Central memory CD8-positive, alpha-beta T cell (primary cell): ENCODE measurements at regions not wholly inside any gene's neighbourhood (a gene's known extent, or its start where the extent isn't known, plus 50 kb on each side); places are given as distances from the start of the nearest gene placed in this dataset.

Experiments used
- ATAC-seq: fragments of 150-1000 bp; cut with Tn5 transposase; replicated peaks from 2 replicates; pipeline ENCODE4 v1.10.0; 2022; ENCODE audit warnings: mild to moderate bottlenecking, moderate FRiP score, moderate number of reproducible peaks; ENCODE audit not compliant: poor library complexity, severe bottlenecking; ENCODE audit errors: extremely low read depth
- DNase-seq, 2 donors: peaks; one replicate each; pipeline ENCODE4 v3.0.0; 2021; ENCODE audit warnings: low spot score in 2 of 2
- H3K27ac Mint-ChIP-seq: one replicate; pipeline ENCODE4 v1.8.0; 2022; ENCODE audit warnings: low read depth, mild to moderate bottlenecking, moderate library complexity, mixed read lengths
- H3K27me3 Mint-ChIP-seq: one replicate; pipeline ENCODE4 v1.8.0; 2022; ENCODE audit warnings: mixed read lengths
- H3K36me3 Mint-ChIP-seq: one replicate; pipeline ENCODE4 v1.8.0; 2022; ENCODE audit warnings: mild to moderate bottlenecking, moderate library complexity, mixed read lengths; ENCODE audit not compliant: insufficient read depth
- H3K4me1 Mint-ChIP-seq: one replicate; pipeline ENCODE4 v1.8.0; 2022; ENCODE audit warnings: mixed read lengths
- H3K4me3 Mint-ChIP-seq: one replicate; pipeline ENCODE4 v1.8.0; 2022; ENCODE audit warnings: mild to moderate bottlenecking, moderate library complexity, mixed read lengths
- H3K9me3 Mint-ChIP-seq: one replicate; pipeline ENCODE4 v1.8.0; 2022; ENCODE audit warnings: mixed read lengths

DNA sequence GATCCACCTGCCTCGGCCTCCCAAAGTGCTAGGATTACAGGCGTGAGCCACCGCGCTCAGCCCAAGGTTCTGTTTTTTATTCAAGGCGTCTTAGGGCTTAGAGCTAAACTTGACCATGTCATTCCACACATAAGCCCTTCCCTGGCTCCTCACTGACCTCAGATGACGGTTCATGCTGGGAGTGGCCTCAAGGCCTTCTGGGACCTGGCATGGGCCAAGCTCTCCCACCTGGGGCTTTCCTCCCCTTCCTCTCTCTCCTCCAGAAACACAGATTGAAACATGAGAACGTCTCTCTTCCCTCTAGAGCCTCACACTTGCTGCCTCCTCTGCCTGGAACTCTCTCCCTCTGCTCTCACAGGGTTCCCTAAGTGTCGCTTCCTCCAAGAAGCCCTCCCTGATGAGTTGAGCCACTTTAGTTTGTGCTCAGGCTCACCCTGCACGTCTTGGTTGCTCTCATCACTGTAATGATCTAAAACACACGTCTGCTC, 155.6 kb upstream of the IER5L start:
- H3K9me3 Mint-ChIP-seq, result peaks cover 9% of the 10 kb centered on the region
- no peaks in the 10 kb centered on the region for H3K4me1 Mint-ChIP-seq
- ATAC-seq (no peak), DNase-seq (no peak)
- H3K4me3 Mint-ChIP-seq, result no peak overlapping the region
- H3K27me3 Mint-ChIP-seq, result no peaks in the 10 kb centered on the region
- H3K27ac Mint-ChIP-seq, result peak overlapping the region; percentile 8
- H3K36me3 Mint-ChIP-seq, result peaks cover 2% of the 10 kb centered on the region

DNA sequence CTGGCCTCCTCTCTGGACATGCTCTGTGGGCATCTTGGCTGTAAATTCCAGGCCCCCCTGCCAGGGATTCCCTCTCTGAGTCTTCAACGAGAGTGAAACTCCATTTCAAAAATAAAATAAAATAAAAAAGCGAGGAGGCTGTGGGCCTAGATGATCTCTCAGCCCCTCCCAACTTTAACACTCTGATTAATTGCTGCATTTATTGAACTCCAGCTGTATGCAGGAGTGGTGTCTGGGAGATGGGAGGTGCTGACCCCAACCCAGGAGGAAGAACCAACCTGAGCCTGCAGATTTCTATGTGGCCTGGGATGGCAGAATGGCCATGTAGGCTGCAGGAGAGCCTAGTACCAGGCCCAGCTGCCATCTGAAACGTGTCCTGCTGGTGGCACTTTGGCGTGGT, 154.5 kb upstream of the IER5L start:
- H3K4me3 Mint-ChIP-seq, result no peak overlapping the region
- no peak overlapping the region for H3K27ac Mint-ChIP-seq
- H3K27me3 Mint-ChIP-seq, result no peaks in the 10 kb centered on the region
- no peak for DNase-seq
- ATAC-seq, result no peak
- H3K9me3 Mint-ChIP-seq, result peaks cover 9% of the 10 kb centered on the region
- no peaks in the 10 kb centered on the region for H3K4me1 Mint-ChIP-seq
- peaks cover 2% of the 10 kb centered on the region for H3K36me3 Mint-ChIP-seq

DNA sequence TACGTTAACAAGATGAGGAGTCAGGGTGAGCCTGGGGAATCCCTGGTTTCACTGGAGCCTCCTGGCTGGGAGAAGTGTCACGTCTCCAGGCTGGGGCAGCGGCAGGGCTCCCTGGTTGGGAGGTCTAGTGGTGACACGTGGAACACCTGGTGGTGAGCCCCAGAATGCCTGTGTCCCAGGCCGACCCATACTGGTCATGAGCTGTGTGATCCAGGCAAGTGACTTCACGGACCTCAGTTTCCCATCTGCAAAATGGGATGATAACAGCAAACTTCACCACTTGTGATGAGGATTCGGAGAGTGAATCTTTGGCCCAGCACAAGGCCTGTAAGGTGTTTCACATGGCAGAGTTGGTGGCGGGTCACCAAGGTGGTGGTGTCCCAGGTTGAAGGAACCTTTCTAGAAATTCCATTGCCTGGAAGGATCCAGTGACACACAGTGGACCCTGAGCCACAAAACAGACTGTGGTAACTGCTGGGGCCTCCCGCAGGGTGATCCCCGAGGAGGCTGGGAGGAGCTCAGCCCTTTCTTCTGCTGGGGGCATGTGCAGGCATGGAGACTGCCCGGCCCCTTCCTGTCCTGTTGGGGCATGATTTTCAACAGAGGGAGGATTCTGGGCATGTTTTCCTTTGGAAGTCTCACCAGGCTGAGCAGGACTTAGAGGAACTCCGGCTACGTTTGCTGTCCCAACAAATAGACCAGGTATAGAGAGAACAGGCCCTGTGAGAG, 153.9 kb upstream of the IER5L start:
- H3K27ac Mint-ChIP-seq, result no peak overlapping the region
- peaks cover 9% of the 10 kb centered on the region for H3K9me3 Mint-ChIP-seq
- H3K4me3 Mint-ChIP-seq, result no peak overlapping the region
- ATAC-seq (no peak), DNase-seq (no peak)
- H3K36me3 Mint-ChIP-seq, result peaks cover 2% of the 10 kb centered on the region
- no peaks in the 10 kb centered on the region for H3K4me1 Mint-ChIP-seq
- no peaks in the 10 kb centered on the region for H3K27me3 Mint-ChIP-seq

DNA sequence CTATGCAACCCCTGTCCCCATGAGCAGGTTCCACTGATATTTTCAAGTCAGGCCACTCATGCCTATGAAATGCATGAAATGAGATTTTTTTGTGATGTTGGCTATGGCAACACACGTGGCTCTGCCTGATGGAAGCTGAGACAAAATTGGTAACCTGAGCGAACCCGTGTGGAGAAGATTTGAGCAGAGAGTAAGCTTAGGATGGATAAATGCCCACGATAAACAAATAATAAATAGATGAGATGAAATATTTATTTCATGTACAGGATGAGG, 153.4 kb upstream of the IER5L start:
- H3K36me3 Mint-ChIP-seq, result peaks cover 2% of the 10 kb centered on the region
- no peaks in the 10 kb centered on the region for H3K27me3 Mint-ChIP-seq
- ATAC-seq, result no peak
- no peak overlapping the region for H3K27ac Mint-ChIP-seq
- no peak overlapping the region for H3K4me3 Mint-ChIP-seq
- H3K9me3 Mint-ChIP-seq, result peaks cover 9% of the 10 kb centered on the region
- no peak for DNase-seq
- H3K4me1 Mint-ChIP-seq, result no peaks in the 10 kb centered on the region

DNA sequence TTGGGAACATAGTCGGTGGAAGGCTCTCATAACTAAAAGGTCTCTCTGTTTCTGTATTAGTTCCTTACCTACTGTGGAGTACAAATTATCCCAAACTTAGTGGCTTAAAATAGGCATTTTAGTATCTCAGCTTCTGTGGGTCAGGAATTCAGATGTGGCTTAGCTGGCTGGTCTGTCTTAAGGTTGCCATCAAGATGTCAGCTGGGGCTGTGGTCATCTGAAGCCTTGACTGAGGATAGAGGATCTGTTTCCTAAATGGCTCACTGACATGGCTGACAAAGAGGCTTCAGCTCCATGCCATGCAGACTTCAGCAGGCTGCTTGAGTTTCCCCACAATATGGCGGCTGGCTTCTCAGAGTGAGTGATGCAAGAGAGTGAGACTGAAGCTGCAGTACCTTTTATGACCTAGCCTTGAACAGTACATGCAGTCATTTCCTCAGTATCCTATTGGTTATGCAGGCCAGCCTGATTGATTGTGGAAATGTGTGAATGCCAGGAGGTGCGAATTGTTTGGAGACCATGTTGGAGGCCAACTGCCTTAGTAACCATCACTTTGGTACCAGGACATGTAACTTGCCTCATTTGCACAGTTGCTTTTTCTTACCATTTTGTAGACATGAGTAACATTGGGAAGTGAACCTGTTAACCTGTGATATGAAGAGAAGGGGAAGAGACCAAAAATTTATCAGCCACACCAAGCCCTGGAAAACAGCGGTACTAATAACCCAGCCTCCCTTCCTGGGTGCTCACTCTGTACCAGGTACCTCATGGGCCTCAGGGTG, 152.8 kb upstream of the IER5L start:
- H3K36me3 Mint-ChIP-seq, result no peaks in the 10 kb centered on the region
- ATAC-seq (no peak), DNase-seq (no peak)
- no peaks in the 10 kb centered on the region for H3K27me3 Mint-ChIP-seq
- peaks cover 9% of the 10 kb centered on the region for H3K9me3 Mint-ChIP-seq
- H3K4me3 Mint-ChIP-seq, result no peak overlapping the region
- no peaks in the 10 kb centered on the region for H3K4me1 Mint-ChIP-seq
- no peak overlapping the region for H3K27ac Mint-ChIP-seq

GRCh38 chr9:129328355-129329042, 150.4 kb upstream of the IER5L start:
- Mint-ChIP-seq H3K27ac (no peak overlapping the region), H3K36me3 (no peaks in the 10 kb centered on the region), H3K4me3 (no peak overlapping the region), H3K9me3 (peaks cover 9% of the 10 kb centered on the region), H3K4me1 (no peaks in the 10 kb centered on the region), H3K27me3 (no peaks in the 10 kb centered on the region)
- no peak for ATAC-seq
- no peak for DNase-seq

- Mint-ChIP-seq H3K9me3 (peaks cover 9% of the 10 kb centered on the region), H3K27ac (no peak overlapping the region), H3K4me1 (no peaks in the 10 kb centered on the region), H3K4me3 (no peak overlapping the region), H3K36me3 (no peaks in the 10 kb centered on the region), H3K27me3 (no peaks in the 10 kb centered on the region)
- ATAC-seq (no peak), DNase-seq (no peak)
Observed at GRCh38 chr9:129327552-129328328, 149.7 kb upstream of the IER5L start.

GRCh38 chr9:129326061-129327005, 148.3 kb upstream of the IER5L start:
- ATAC-seq (no peak), DNase-seq (no peak)
- Mint-ChIP-seq H3K36me3 (no peaks in the 10 kb centered on the region), H3K27me3 (no peaks in the 10 kb centered on the region), H3K27ac (no peak overlapping the region), H3K9me3 (peaks cover 8% of the 10 kb centered on the region), H3K4me1 (no peaks in the 10 kb centered on the region), H3K4me3 (no peak overlapping the region)

GRCh38 chr9:129324808-129325502, 146.9 kb upstream of the IER5L start:
- no peaks in the 10 kb centered on the region for H3K27me3 Mint-ChIP-seq
- H3K36me3 Mint-ChIP-seq, result no peaks in the 10 kb centered on the region
- H3K4me3 Mint-ChIP-seq, result no peak overlapping the region
- ATAC-seq (no peak), DNase-seq (no peak)
- no peaks in the 10 kb centered on the region for H3K9me3 Mint-ChIP-seq
- no peak overlapping the region for H3K27ac Mint-ChIP-seq
- peaks cover 10% of the 10 kb centered on the region for H3K4me1 Mint-ChIP-seq

GRCh38 chr9:129323999-129324553, 146.0 kb upstream of the IER5L start:
- no peak for DNase-seq
- Mint-ChIP-seq H3K4me1 (peaks cover 10% of the 10 kb centered on the region), H3K27me3 (no peaks in the 10 kb centered on the region), H3K9me3 (no peaks in the 10 kb centered on the region), H3K27ac (no peak overlapping the region), H3K4me3 (no peak overlapping the region), H3K36me3 (peaks cover 2% of the 10 kb centered on the region)
- no peak for ATAC-seq

DNA sequence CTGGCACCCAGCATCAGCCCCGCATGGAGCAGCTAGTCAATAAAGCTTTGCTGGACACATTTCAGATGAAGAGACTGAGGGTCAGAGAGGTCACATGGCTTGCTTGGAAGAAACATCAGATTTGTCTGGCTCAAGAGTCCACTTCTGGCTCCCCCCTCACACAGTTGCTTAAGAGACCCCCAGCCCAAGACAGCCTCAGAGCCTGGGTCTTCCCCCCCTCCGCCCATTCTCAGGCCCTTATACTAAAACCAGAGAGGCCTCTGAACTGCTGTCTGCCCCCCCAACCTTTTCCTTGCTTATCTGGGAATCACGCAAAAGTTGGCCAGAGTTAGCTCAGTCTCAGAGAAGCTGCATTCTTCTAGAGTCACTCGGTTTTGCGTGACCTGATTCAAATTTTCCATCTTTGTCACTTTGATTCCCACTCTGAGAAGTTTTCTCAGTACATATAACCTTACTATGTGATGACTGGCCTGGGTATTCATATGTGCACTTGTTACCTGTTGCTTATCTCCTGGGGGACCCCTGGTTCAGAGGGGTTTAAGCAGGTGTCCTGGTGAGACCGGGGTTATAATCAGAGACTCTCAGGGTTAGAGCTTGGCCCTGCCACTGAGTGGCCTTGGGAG, 145.4 kb upstream of the IER5L start:
- Mint-ChIP-seq H3K9me3 (no peaks in the 10 kb centered on the region), H3K27ac (no peak overlapping the region), H3K27me3 (no peaks in the 10 kb centered on the region), H3K36me3 (peaks cover 2% of the 10 kb centered on the region), H3K4me3 (no peak overlapping the region), H3K4me1 (peaks cover 10% of the 10 kb centered on the region)
- no peak for ATAC-seq
- DNase-seq, result no peak
